GM21528 (cell line): ENCODE measurements at regions not wholly inside any gene's neighbourhood (a gene's known extent, or its start where the extent isn't known, plus 50 kb on each side); places are given as distances from the start of the nearest gene placed in this dataset.
"Not testable (repeated sequence)": the region's sequence is repeated elsewhere in the genome, so short reads cannot be mapped to it uniquely, and the experiment has no call there.

Source experiments
- ATAC-seq: cut with Tn5 transposase; IDR thresholded peaks from one replicate; pipeline ENCODE4 v1.9.1; 2021; ENCODE audit warnings: mild to moderate bottlenecking, moderate library complexity; ENCODE audit not compliant: unreplicated experiment, low FRiP score

GRCh38 chr9:71514344-71514975, 253.9 kb downstream of the CEMIP2 start:
- ATAC-seq = no peak

DNA sequence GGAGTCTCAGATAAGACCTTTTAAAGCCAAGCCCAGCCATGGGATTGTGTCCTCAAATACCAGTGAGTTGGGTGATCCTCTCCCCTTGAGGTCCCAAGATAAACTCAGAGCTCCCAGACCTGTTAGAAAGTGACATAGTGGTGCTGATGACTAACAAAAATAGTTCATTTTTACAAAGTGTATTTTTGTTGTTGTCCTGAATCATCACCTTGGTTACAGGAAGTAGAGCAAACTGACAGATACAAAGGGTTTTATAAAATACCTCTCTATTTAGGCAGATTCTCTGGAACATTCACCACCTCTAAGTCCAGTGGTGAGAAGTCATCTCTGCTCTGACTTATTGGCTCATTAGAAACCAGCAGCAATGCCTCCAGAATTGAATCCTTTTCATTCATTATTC, 259.3 kb downstream of the CEMIP2 start:
- ATAC-seq = no peak

DNA sequence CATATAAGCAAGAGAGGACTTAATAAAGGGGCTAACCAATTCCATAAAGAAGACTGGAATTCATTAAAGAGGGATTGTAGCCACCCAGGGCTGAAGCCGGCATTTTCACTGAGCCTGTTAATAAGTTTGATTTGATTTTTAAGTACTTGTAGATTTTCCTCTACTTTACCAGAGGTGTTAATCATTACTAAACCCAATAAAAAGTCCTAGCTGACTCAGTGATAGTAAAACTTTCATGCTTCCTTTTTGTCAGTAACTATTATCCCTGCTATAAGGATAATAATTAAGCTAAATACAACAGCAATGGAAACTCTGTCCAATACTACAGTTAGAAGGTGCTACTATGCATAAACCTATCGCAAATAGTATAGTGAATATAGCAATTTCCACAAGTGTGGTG, 260.2 kb downstream of the CEMIP2 start:
- not testable (repeated sequence) for ATAC-seq

- no peak for ATAC-seq
Observed at GRCh38 chr9:71506821-71507220, 261.5 kb downstream of the CEMIP2 start.

DNA sequence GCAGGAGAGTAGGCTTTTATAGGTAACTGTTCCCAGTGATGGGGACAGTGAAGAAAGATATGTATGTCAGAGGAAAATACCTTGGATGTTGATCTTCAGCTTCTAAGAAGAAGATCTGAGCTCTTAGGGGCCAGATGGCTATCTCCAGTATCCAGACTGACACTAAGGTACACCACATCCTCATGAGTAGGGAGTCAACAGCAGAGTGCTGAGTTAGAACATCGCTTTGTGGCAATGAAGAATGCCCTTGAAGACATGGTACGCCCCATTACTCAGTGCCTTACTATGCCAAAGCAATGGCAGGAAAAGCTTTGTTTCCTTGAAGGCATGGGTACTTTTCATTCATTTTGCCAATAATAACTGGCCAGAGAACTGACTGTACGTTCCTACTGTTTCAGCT, 263.7 kb downstream of the CEMIP2 start:
- no peak for ATAC-seq

GRCh38 chr9:71498691-71499090, 269.6 kb downstream of the CEMIP2 start:
- no peak for ATAC-seq

DNA sequence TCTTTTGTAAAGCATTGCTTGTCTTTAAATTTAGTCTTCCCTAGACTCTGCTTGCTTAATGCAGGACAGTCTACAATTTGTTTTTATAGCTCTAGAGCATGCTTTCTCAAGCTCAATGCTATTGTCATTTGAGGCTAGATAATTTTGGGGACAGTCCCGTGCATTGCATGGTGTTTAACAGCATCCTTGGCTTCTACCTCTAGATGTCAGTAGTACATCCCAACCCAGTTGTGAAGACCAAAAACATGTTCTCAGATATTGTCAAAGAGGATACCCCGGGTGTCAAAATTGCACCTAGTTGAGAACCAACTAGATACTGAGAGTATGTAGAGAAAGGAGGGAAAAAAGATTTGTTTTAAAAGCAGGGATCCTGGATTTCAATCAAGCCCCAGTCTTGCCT, 277.5 kb downstream of the CEMIP2 start:
- no peak for ATAC-seq

DNA sequence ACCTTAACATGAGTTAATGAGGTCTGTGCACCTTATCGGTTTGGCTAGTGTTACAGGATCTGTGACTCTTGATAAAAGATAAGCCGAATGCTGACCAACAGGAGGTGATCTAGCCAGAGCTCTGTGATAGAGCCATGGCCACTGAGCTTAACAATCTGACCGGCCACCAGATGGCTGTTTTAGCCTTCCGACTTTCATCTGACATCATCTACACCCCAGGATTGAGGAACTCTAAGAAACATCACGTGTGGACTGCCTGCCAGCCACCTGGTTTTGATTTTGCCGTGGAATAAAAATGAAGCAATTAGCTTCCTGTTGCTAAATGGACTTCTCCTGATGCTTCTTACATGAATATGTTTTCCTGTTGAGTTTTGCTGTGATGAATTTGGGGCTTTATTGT, 281.3 kb downstream of the CEMIP2 start:
- ATAC-seq = no peak

DNA sequence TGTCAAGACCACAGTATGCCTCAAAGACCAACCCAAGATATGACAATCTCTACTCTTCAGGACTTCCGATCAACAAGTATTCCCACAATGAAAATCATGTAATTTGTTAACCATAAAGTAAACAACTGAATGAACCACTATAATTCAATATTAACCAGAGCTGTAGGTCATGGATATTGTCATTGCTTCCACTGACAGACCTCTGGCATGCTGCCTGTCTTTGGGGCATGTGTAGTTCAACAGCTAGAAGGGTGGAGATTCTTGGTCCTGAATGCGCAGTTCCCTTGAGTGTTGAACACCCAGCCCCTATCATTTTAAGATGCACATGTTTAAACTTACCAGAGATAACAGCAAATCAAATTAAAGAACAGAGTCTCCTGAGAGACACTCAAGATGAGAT, 283.0 kb downstream of the CEMIP2 start:
- ATAC-seq = no peak

DNA sequence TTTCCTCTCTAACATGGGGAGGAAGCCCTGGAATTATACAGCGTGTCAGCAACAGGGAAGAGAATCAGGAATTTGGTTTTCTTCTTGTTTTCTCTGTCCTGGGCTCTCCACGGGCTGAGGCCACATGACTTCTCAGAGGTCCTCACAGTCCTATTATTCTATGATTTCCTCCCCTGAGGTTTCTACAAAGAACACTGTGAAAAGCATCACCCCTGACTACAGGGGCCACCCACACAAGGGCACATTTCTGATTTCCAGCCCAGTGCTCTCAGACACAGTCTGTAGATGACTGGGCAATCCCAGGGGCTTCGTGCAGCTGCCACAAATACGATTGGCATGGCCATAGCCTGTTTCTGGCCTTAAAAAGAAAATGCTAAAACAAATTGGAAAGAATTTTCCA, 284.9 kb downstream of the CEMIP2 start:
- no peak for ATAC-seq

- ATAC-seq = no peak
Observed at GRCh38 chr9:71479621-71480020, 288.7 kb downstream of the CEMIP2 start.

- no peak for ATAC-seq
Observed at GRCh38 chr9:71472400-71472799, 295.9 kb downstream of the CEMIP2 start.

GRCh38 chr9:71465392-71465791, 302.9 kb downstream of the CEMIP2 start:
- ATAC-seq = no peak

- no peak for ATAC-seq
Observed at GRCh38 chr9:71459082-71459481, 309.2 kb downstream of the CEMIP2 start.

DNA sequence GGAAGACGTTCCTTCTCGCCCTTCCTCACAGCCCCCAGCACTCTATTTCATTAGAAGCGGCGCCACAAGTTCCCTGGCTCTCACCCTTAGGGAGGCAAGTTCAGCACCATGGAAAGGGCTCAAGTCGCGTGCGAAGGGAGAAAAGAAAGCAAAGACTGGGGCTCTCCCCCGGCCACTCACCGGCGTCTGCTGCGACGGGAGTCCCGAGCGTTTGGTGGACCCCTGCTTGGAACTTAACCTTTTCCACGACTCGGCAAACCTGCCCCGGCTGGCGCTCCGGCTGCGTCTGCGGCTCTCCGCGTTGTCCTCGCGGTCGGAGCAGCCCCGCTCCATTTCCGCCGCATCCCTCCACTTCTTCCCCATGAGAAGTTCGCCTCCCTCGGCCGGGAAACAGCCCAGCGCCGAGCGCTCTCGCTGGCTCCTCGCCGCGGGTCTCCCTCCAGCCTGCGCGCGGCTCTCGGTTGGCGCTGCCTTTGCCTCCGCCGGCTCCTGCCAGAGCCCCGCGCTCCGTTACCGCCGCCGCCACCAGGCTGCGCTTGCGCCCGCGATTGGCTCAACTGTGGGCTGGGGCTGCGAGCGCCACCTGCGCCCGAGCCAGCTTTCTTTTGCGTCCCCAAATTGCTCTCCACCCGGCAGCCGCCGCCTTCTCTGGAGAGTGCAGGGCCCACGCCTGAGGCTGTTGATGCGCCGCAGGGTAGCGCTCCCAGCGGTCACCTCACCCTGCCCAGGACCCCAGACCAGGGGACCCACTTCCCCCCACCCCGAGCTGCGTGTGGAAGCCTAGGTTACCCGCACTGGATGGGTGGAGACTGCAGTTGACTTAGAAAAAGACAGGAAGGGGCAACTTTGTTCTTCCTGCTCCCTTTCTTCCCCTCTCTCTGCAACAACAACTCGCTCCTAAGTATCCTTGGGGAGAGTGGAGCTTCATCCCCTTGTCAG, 321.6 kb downstream of the CEMIP2 start:
- ATAC-seq = peak; percentile 82

DNA sequence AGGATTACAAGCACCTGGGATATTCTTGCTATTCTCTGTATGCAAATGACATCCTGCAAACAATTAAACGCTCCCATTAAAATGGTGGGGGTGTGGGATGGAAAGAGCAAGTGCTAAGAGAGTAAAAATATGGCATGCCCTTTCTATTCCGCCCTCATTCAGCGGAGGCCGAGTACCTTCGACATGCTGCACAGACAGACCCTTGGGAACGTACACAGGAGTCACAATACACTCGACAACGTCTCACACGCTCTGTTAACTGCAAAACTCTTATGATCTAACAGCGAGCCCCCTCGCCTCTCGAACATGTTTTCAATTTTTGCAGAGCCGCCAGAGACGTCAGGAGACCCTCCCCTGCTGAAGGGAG, 322.2 kb downstream of the CEMIP2 start:
- ATAC-seq = no peak

DNA sequence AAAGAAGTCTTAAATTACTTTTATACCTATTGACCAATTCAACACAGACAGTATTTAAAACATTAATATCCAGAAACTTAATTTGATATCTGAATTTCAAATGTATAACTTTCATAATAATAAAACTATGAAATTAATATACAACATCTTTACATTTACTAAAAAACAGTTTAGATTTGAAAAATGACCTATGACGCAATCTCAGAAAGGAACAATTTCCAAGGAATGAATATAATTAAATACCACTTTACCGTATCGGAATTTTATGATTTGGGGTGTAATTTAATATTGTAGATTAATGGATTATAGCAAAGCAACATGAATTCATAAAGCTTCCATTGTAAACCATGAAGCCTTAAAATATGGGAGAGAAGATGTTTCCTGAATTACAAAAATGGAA, 321.5 kb upstream of the TRPM3 start:
- ATAC-seq = no peak

- ATAC-seq = no peak
Observed at GRCh38 chr9:71441266-71441665, 319.8 kb upstream of the TRPM3 start.

DNA sequence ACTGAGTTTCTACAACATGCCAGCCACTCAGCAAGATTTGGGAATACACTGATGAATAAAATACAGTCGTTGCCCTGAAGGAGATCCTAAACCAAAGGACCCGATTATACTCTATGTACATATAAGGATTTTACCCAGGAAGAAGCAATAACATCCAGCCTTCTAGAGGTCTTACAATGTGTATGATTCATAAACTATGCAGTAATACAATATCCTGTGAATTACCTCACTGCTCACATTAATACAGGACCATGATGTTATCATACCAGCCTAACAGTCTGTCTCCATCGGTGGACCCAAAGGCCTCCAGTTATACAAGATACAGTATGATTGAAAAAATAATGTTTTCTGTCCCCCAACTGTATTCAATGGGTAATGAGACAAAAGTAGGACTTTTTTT, 310.5 kb upstream of the TRPM3 start:
- ATAC-seq = no peak

GRCh38 chr9:71407341-71407740, 285.9 kb upstream of the TRPM3 start:
- not testable (repeated sequence) for ATAC-seq

DNA sequence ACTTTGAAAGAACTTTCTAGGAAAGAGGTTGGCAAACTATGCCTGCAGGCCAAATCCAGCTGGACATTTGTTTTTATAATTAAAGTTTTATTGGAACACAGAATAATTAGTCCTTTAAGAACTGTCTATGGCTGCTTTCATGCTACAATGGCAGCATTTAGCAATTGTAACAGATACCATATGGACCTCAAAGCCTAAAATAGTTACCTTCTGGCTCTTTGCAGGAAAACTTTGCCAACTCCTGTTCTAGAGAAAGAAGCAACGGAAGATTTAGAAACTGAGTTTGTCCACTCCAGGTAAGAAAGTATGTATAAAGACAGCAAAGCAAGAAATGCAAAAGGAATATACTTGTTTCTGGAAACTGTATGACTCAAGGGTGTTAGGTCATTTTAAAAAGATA, 281.7 kb upstream of the TRPM3 start:
- no peak for ATAC-seq

DNA sequence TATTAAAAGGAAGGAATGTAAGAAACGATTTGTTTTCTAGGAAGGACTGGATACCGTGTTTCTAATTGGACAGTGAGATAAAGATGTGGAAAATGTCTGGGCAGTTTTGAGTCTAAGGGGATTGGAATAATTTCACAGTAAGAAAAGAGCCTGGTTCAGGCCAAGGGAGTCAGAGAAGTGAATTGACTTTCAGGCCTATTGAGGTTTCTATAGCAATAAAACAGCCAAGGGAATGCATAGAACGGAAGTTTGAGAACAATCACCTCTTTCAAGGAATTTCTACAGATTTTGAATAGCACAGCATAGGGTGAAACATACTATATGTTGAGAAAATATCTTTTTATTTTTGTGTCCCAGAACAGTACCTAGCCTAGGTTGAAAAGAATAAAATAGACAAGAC, 271.6 kb upstream of the TRPM3 start:
- ATAC-seq = no peak
